ENCODE measurements at regions not wholly inside any gene's neighbourhood (a gene's known extent, or its start where the extent isn't known, plus 50 kb on each side); places are given as distances from the start of the nearest gene placed in this dataset.

GRCh38 chr2:181340891-181341290 is 116.3 kb upstream of the ITGA4 start:
- H3K27me3 ChIP-seq (ENCODE audit: control insufficient read depth in 4 of 4, insufficient read depth in 4 of 4, low read length in 3 of 4) = peaks cover 0 to 2% (median 0%) of the 10 kb centered on the region in 4 donors
- no peak for TF ChIP-seq FOXA2 (IDR thresholded peaks at IDR 0.05)
- no peak for TF ChIP-seq HNF4A (conservative IDR thresholded peaks at IDR 0.05)
- TF ChIP-seq CTCF (IDR thresholded peaks at IDR 0.05; ENCODE audit: low read depth, low read length, missing input control) = no peak
- no peaks in the 10 kb centered on the region for H3K4me1 ChIP-seq (ENCODE audit: control insufficient read depth in 4 of 4, insufficient read depth in 4 of 4, low read length in 3 of 4)
- no peak overlapping the region for H3K9ac ChIP-seq (ENCODE audit: low read depth in 1 of 2, low read length in 2 of 2)
- H3K4me3 ChIP-seq (ENCODE audit: low read depth in 1 of 3, low read length in 3 of 3) = no peak overlapping the region
- 77% methylated on average over 1 of the region's 1 CpG for WGBS
- no peak for DNase-seq (ENCODE audit: low spot score)
- H3K27ac ChIP-seq (ENCODE audit: low read depth in 1 of 2, low read length in 2 of 2) = no peak overlapping the region
- no peaks in the 10 kb centered on the region for H3K9me3 ChIP-seq (ENCODE audit: control insufficient read depth in 4 of 4, low read length in 3 of 4)
- H3K36me3 ChIP-seq (ENCODE audit: control insufficient read depth in 4 of 4, insufficient read depth in 3 of 4, low read depth in 1 of 4, low read length in 3 of 4) = no peaks in the 10 kb centered on the region

DNA sequence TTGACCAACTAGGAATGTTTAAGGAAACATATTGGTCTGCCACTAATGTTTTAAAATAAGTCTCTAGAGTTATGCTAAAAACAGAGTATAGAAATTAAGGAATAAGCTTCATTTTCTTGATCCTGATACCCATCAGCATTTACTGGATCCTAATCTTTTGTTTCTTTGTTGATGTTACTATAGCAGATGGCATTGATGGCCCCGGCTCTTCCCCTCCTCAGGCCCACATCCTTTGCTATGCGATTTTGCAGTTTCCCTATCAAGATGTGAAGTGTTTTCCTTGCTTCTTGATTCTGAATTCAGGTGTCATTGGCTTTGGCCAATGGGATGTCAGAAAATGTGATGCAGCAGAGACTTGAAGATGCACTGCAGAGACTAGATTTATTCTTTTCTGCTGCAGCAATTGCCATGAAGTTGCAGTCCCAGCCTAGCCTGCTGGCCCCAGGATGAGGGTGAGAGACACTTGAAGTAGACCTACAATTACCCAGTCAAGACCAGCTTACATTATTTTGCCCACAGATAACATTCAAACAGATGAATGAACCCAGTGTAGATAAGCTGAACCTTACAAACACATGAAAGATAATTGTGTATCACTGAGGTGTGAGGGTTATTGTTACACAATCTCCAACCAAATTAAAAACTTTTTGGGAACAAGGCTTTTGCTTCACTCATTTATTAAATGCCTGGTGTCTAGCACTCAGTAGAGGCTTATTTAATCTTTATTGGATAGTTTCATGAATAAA is 115.2 kb upstream of the ITGA4 start:
- no peak for DNase-seq (ENCODE audit: low spot score)
- H3K27ac ChIP-seq (ENCODE audit: low read depth in 1 of 2, low read length in 2 of 2) = no peak overlapping the region
- no peaks in the 10 kb centered on the region for H3K36me3 ChIP-seq (ENCODE audit: control insufficient read depth in 4 of 4, insufficient read depth in 3 of 4, low read depth in 1 of 4, low read length in 3 of 4)
- TF ChIP-seq MAX (IDR thresholded peaks at IDR 0.05) (no peak), REST (IDR thresholded peaks at IDR 0.05) (no peak), EGR1 (IDR thresholded peaks at IDR 0.05; ENCODE audit: low read depth in 2 of 2) (no peak), ZBTB33 (IDR thresholded peaks at IDR 0.05) (no peak), FOXA1 (IDR thresholded peaks at IDR 0.05) (no peak), JUND (IDR thresholded peaks at IDR 0.05) (no peak), CTCF (IDR thresholded peaks at IDR 0.05; ENCODE audit: low read depth, low read length, missing input control) (no peak), FOXA2 (IDR thresholded peaks at IDR 0.05) (no peak), NR2F2 (IDR thresholded peaks at IDR 0.05) (no peak)
- TF ChIP-seq, protein P1, sequence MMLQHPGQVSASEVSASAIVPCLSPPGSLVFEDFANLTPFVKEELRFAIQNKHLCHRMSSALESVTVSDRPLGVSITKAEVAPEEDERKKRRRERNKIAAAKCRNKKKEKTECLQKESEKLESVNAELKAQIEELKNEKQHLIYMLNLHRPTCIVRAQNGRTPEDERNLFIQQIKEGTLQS (IDR thresholded peaks at IDR 0.05) = no peak
- no peaks in the 10 kb centered on the region for H3K9me3 ChIP-seq (ENCODE audit: control insufficient read depth in 4 of 4, low read length in 3 of 4)
- WGBS = 61% methylated on average over 2 of the region's 2 CpGs
- peaks cover 0 to 2% (median 0%) of the 10 kb centered on the region in 4 donors for H3K27me3 ChIP-seq (ENCODE audit: control insufficient read depth in 4 of 4, insufficient read depth in 4 of 4, low read length in 3 of 4)
- no peaks in the 10 kb centered on the region for H3K4me1 ChIP-seq (ENCODE audit: control insufficient read depth in 4 of 4, insufficient read depth in 4 of 4, low read length in 3 of 4)
- no peak overlapping the region for H3K9ac ChIP-seq (ENCODE audit: low read depth in 1 of 2, low read length in 2 of 2)
- H3K4me3 ChIP-seq (ENCODE audit: low read depth in 1 of 3, low read length in 3 of 3) = no peak overlapping the region
